ENCODE measurements at regions not wholly inside any gene's neighbourhood (a gene's known extent, or its start where the extent isn't known, plus 50 kb on each side); places are given as distances from the start of the nearest gene placed in this dataset.

- Histone ChIP-seq H3K9me3 (ENCODE audit: control insufficient read depth, low read length) (no peaks in the 10 kb centered on the region), H2AFZ (ENCODE audit: low read depth, low read length) (no peak overlapping the region), H4K91ac (ENCODE audit: low read length) (no peak overlapping the region), H3K27ac (ENCODE audit: low read length, poor library complexity, severe bottlenecking) (no peak overlapping the region), H2BK5ac (ENCODE audit: low read depth, low read length, poor library complexity, severe bottlenecking) (no peak overlapping the region), H3K36me3 (ENCODE audit: control insufficient read depth in 1 of 2, insufficient read depth in 2 of 2, low read depth in 1 of 2, low read length in 2 of 2) (no peaks in the 10 kb centered on the region), H3K4me2 (ENCODE audit: low read length, poor library complexity, severe bottlenecking) (no peak overlapping the region), H3K14ac (ENCODE audit: low read length in 2 of 2) (no peak overlapping the region), H2AK5ac (ENCODE audit: low read length, severe bottlenecking) (no peak overlapping the region), H3K4ac (ENCODE audit: low read depth in 1 of 2, low read length in 2 of 2) (no peak overlapping the region), H2BK120ac (ENCODE audit: low read depth, low read length) (no peak overlapping the region), H3K4me3 (ENCODE audit: insufficient read depth in 1 of 2, low read depth in 1 of 2, low read length in 2 of 2) (no peak overlapping the region), H4K8ac (ENCODE audit: low read length) (no peak overlapping the region), H3K79me1 (replicated peaks; ENCODE audit: low read length, poor library complexity, severe bottlenecking) (peaks cover 1% of the 10 kb centered on the region), H2BK12ac (ENCODE audit: low read length in 2 of 2) (no peak overlapping the region), H3K18ac (ENCODE audit: low read depth in 1 of 2, low read length in 2 of 2) (no peak overlapping the region), H3K23ac (ENCODE audit: low read length in 2 of 2) (no peak overlapping the region), H3K9ac (ENCODE audit: low read length) (no peak overlapping the region), H3K4me1 (ENCODE audit: control insufficient read depth, insufficient read depth, low read depth, low read length) (no peaks in the 10 kb centered on the region), H2BK15ac (ENCODE audit: low read depth, poor library complexity, severe bottlenecking) (no peak overlapping the region), H3K27me3 (ENCODE audit: control insufficient read depth in 1 of 2, insufficient read depth in 1 of 2, low read length in 2 of 2) (peaks cover 0 to 10% of the 10 kb centered on the region in 2 experiments)
- 68% methylated on average over 1 of the region's 2 CpGs for WGBS
- DNase-seq = no peak
Observed at GRCh38 chrX:37942170-37942569, 64.2 kb upstream of the SYTL5 start.

- Histone ChIP-seq H2BK12ac (ENCODE audit: low read length in 2 of 2) (no peak overlapping the region), H2BK120ac (ENCODE audit: low read depth, low read length) (no peak overlapping the region), H3K79me1 (replicated peaks; ENCODE audit: low read length, poor library complexity, severe bottlenecking) (peaks cover 1% of the 10 kb centered on the region), H3K4me3 (ENCODE audit: insufficient read depth in 1 of 2, low read depth in 1 of 2, low read length in 2 of 2) (no peak overlapping the region), H3K9me3 (ENCODE audit: control insufficient read depth, low read length) (no peaks in the 10 kb centered on the region), H2BK5ac (ENCODE audit: low read depth, low read length, poor library complexity, severe bottlenecking) (no peak overlapping the region), H3K36me3 (ENCODE audit: control insufficient read depth in 1 of 2, insufficient read depth in 2 of 2, low read depth in 1 of 2, low read length in 2 of 2) (no peaks in the 10 kb centered on the region), H3K27me3 (ENCODE audit: control insufficient read depth in 1 of 2, insufficient read depth in 1 of 2, low read length in 2 of 2) (peaks cover 0 to 12% of the 10 kb centered on the region in 2 experiments), H3K4me2 (ENCODE audit: low read length, poor library complexity, severe bottlenecking) (no peak overlapping the region), H4K8ac (ENCODE audit: low read length) (no peak overlapping the region), H3K14ac (ENCODE audit: low read length in 2 of 2) (no peak overlapping the region), H4K91ac (ENCODE audit: low read length) (no peak overlapping the region), H3K27ac (ENCODE audit: low read length, poor library complexity, severe bottlenecking) (no peak overlapping the region), H3K23ac (ENCODE audit: low read length in 2 of 2) (no peak overlapping the region), H3K4ac (ENCODE audit: low read depth in 1 of 2, low read length in 2 of 2) (no peak overlapping the region), H3K18ac (ENCODE audit: low read depth in 1 of 2, low read length in 2 of 2) (no peak overlapping the region), H2AFZ (ENCODE audit: low read depth, low read length) (no peak overlapping the region), H3K4me1 (ENCODE audit: control insufficient read depth, insufficient read depth, low read depth, low read length) (no peaks in the 10 kb centered on the region), H2BK15ac (ENCODE audit: low read depth, poor library complexity, severe bottlenecking) (no peak overlapping the region), H3K9ac (ENCODE audit: low read length) (no peak overlapping the region), H2AK5ac (ENCODE audit: low read length, severe bottlenecking) (no peak overlapping the region)
- DNase-seq = no peak
- WGBS = 45% methylated on average over 4 of the region's 6 CpGs
Observed at GRCh38 chrX:37943554-37944344, 62.6 kb upstream of the SYTL5 start.

GRCh38 chrX:37946197-37946596 is 60.2 kb upstream of the SYTL5 start:
- H3K4me1 ChIP-seq (ENCODE audit: control insufficient read depth, insufficient read depth, low read depth, low read length) = no peaks in the 10 kb centered on the region
- no peak overlapping the region for H2BK120ac ChIP-seq (ENCODE audit: low read depth, low read length)
- no peak overlapping the region for H2BK15ac ChIP-seq (ENCODE audit: low read depth, poor library complexity, severe bottlenecking)
- H2AK5ac ChIP-seq (ENCODE audit: low read length, severe bottlenecking) = no peak overlapping the region
- H2BK12ac ChIP-seq (ENCODE audit: low read length in 2 of 2) = no peak overlapping the region
- peaks cover 0 to 12% of the 10 kb centered on the region in 2 experiments for H3K27me3 ChIP-seq (ENCODE audit: control insufficient read depth in 1 of 2, insufficient read depth in 1 of 2, low read length in 2 of 2)
- no peak overlapping the region for H2BK5ac ChIP-seq (ENCODE audit: low read depth, low read length, poor library complexity, severe bottlenecking)
- no peak overlapping the region for H4K8ac ChIP-seq (ENCODE audit: low read length)
- H3K9ac ChIP-seq (ENCODE audit: low read length) = no peak overlapping the region
- no peak overlapping the region for H3K27ac ChIP-seq (ENCODE audit: low read length, poor library complexity, severe bottlenecking)
- H3K4ac ChIP-seq (ENCODE audit: low read depth in 1 of 2, low read length in 2 of 2) = no peak overlapping the region
- DNase-seq = no peak
- H2AFZ ChIP-seq (ENCODE audit: low read depth, low read length) = no peak overlapping the region
- H3K9me3 ChIP-seq (ENCODE audit: control insufficient read depth, low read length) = no peaks in the 10 kb centered on the region
- no peak overlapping the region for H3K18ac ChIP-seq (ENCODE audit: low read depth in 1 of 2, low read length in 2 of 2)
- no peak overlapping the region for H4K91ac ChIP-seq (ENCODE audit: low read length)
- no peak overlapping the region for H3K23ac ChIP-seq (ENCODE audit: low read length in 2 of 2)
- H3K4me3 ChIP-seq (ENCODE audit: insufficient read depth in 1 of 2, low read depth in 1 of 2, low read length in 2 of 2) = no peak overlapping the region
- no peak overlapping the region for H3K4me2 ChIP-seq (ENCODE audit: low read length, poor library complexity, severe bottlenecking)
- H3K79me1 ChIP-seq (replicated peaks; ENCODE audit: low read length, poor library complexity, severe bottlenecking) = peaks cover 1% of the 10 kb centered on the region
- no peak overlapping the region for H3K14ac ChIP-seq (ENCODE audit: low read length in 2 of 2)
- no CpG with 5 or more reads among the region's 1 CpG for WGBS
- no peaks in the 10 kb centered on the region for H3K36me3 ChIP-seq (ENCODE audit: control insufficient read depth in 1 of 2, insufficient read depth in 2 of 2, low read depth in 1 of 2, low read length in 2 of 2)

GRCh38 chrX:37955273-37955672 is 51.1 kb upstream of the SYTL5 start:
- no peak overlapping the region for H3K4me2 ChIP-seq (ENCODE audit: low read length, poor library complexity, severe bottlenecking)
- H2BK12ac ChIP-seq (ENCODE audit: low read length in 2 of 2) = no peak overlapping the region
- H3K79me1 ChIP-seq (replicated peaks; ENCODE audit: low read length, poor library complexity, severe bottlenecking) = no peaks in the 10 kb centered on the region
- no peak overlapping the region for H2BK5ac ChIP-seq (ENCODE audit: low read depth, low read length, poor library complexity, severe bottlenecking)
- H3K27me3 ChIP-seq (ENCODE audit: control insufficient read depth in 1 of 2, insufficient read depth in 1 of 2, low read length in 2 of 2) = no peaks in the 10 kb centered on the region
- no peak overlapping the region for H4K8ac ChIP-seq (ENCODE audit: low read length)
- no peak overlapping the region for H2BK120ac ChIP-seq (ENCODE audit: low read depth, low read length)
- H2AK5ac ChIP-seq (ENCODE audit: low read length, severe bottlenecking) = no peak overlapping the region
- no CpG with 5 or more reads among the region's 3 CpGs for WGBS
- peaks cover 4% of the 10 kb centered on the region for H3K4me1 ChIP-seq (ENCODE audit: control insufficient read depth, insufficient read depth, low read depth, low read length)
- H3K4ac ChIP-seq (ENCODE audit: low read depth in 1 of 2, low read length in 2 of 2) = no peak overlapping the region
- H3K9me3 ChIP-seq (ENCODE audit: control insufficient read depth, low read length) = no peaks in the 10 kb centered on the region
- H2BK15ac ChIP-seq (ENCODE audit: low read depth, poor library complexity, severe bottlenecking) = no peak overlapping the region
- H3K18ac ChIP-seq (ENCODE audit: low read depth in 1 of 2, low read length in 2 of 2) = no peak overlapping the region
- H3K27ac ChIP-seq (ENCODE audit: low read length, poor library complexity, severe bottlenecking) = no peak overlapping the region
- H2AFZ ChIP-seq (ENCODE audit: low read depth, low read length) = no peak overlapping the region
- H3K14ac ChIP-seq (ENCODE audit: low read length in 2 of 2) = no peak overlapping the region
- H3K23ac ChIP-seq (ENCODE audit: low read length in 2 of 2) = no peak overlapping the region
- no peak for DNase-seq
- no peak overlapping the region for H4K91ac ChIP-seq (ENCODE audit: low read length)
- H3K36me3 ChIP-seq (ENCODE audit: control insufficient read depth in 1 of 2, insufficient read depth in 2 of 2, low read depth in 1 of 2, low read length in 2 of 2) = no peaks in the 10 kb centered on the region
- H3K4me3 ChIP-seq (ENCODE audit: insufficient read depth in 1 of 2, low read depth in 1 of 2, low read length in 2 of 2) = no peak overlapping the region
- H3K9ac ChIP-seq (ENCODE audit: low read length) = no peak overlapping the region
